HEK293 (cell line): ENCODE measurements at regions not wholly inside any gene's neighbourhood (a gene's known extent, or its start where the extent isn't known, plus 50 kb on each side); places are given as distances from the start of the nearest gene placed in this dataset.

Source experiments
- CTCF ChIA-PET: fragments of 350-600 bp; formaldehyde crosslinking; extraction: SDS; loops from one replicate; lab custom pipeline; 2021; ENCODE audit warnings: antibody characterized with exemption; lab: Yijun Ruan, JAX
- POLR2A ChIA-PET: fragments of 300-600 bp; formaldehyde crosslinking; extraction: SDS; loops from one replicate; lab custom pipeline; 2020; ENCODE audit warnings: antibody characterized with exemption, inconsistent platforms; lab: Yijun Ruan, JAX
- H3K27ac ChIP-seq: fragments of 200-500 bp; sonication (Bioruptor generic); 2 replicates; pipeline ENCODE4 v1.5.1; 2014; ENCODE audit warnings: low read depth, low read length, control low read depth, inconsistent platforms; ENCODE audit errors: extremely low read depth
- H3K36me3 ChIP-seq, 2 experiments: fragments of 200-500 bp in 1 of 2; sonication (Bioruptor generic) in 1 of 2; 1 replicate in 1 of 2; 2 replicates in 1 of 2; pipeline ENCODE4 v1.5.1; 2014 to 2017; ENCODE audit warnings: inconsistent platforms in 2 of 2, low read length in 2 of 2; ENCODE audit not compliant: control insufficient read depth in 2 of 2, insufficient read depth in 1 of 2
- H3K4me1 ChIP-seq: fragments of 200-500 bp; sonication (Bioruptor generic); 2 replicates; pipeline ENCODE4 v1.5.1; 2014; ENCODE audit warnings: mild to moderate bottlenecking, low read length, inconsistent platforms; ENCODE audit not compliant: control insufficient read depth, insufficient read depth
- H3K4me3 ChIP-seq: 2 replicates; pipeline ENCODE4 v1.5.1; 2011; ENCODE audit warnings: low read depth, mild to moderate bottlenecking, control low read depth, low read length, moderate library complexity
- H3K9me3 ChIP-seq: fragments of 200-500 bp; sonication (Bioruptor generic); 2 replicates; pipeline ENCODE4 v1.5.1; 2014; ENCODE audit warnings: low read depth, low read length, inconsistent platforms; ENCODE audit not compliant: control insufficient read depth, insufficient read depth
- BCL11B ChIP-seq: fragments of 450-650 bp; formaldehyde crosslinking; IDR thresholded peaks from 2 replicates; pipeline ENCODE4 v1.5.1; 2016; ENCODE audit warnings: low read depth, missing biosample characterization, missing genetic modification characterization
- CTCF ChIP-seq: fragments of 450-650 bp; formaldehyde crosslinking; IDR thresholded peaks from 2 replicates; pipeline ENCODE4 v1.5.1; 2016; ENCODE audit warnings: missing biosample characterization, missing genetic modification characterization
- ELK4 ChIP-seq: IDR thresholded peaks from 2 replicates; pipeline ENCODE4 v1.6.1; 2011; ENCODE audit warnings: mild to moderate bottlenecking, low read depth, low read length, borderline replicate concordance
- GLIS2 ChIP-seq: fragments of 450-650 bp; formaldehyde crosslinking; IDR thresholded peaks from 2 replicates; pipeline ENCODE4 v1.5.1; 2016; ENCODE audit warnings: missing biosample characterization, missing genetic modification characterization
- SALL2 ChIP-seq: fragments of 450-650 bp; formaldehyde crosslinking; IDR thresholded peaks from 2 replicates; pipeline ENCODE4 v1.5.0; 2017; ENCODE audit warnings: missing biosample characterization, mild to moderate bottlenecking, missing genetic modification characterization, borderline replicate concordance
- TSHZ1 ChIP-seq: fragments of 450-650 bp; formaldehyde crosslinking; IDR thresholded peaks from 2 replicates; pipeline ENCODE4 v1.5.1; 2016; ENCODE audit warnings: missing biosample characterization, missing genetic modification characterization, borderline replicate concordance
- ZBTB1 ChIP-seq: fragments of 450-650 bp; formaldehyde crosslinking; IDR thresholded peaks from 2 replicates; pipeline ENCODE4 v1.5.1; 2016; ENCODE audit warnings: missing biosample characterization, missing genetic modification characterization
- ZFP69B ChIP-seq: fragments of 450-650 bp; formaldehyde crosslinking; IDR thresholded peaks from 2 replicates; pipeline ENCODE4 v1.5.1; 2016; ENCODE audit warnings: missing biosample characterization, missing genetic modification characterization
- ZNF140 ChIP-seq: fragments of 450-650 bp; formaldehyde crosslinking; IDR thresholded peaks from 2 replicates; pipeline ENCODE4 v1.5.1; 2016; ENCODE audit warnings: missing biosample characterization, missing genetic modification characterization
- ZNF19 ChIP-seq: fragments of 450-650 bp; formaldehyde crosslinking; IDR thresholded peaks from 2 replicates; pipeline ENCODE4; 2016; ENCODE audit warnings: missing biosample characterization, missing genetic modification characterization, low read depth
- ZNF214 ChIP-seq: fragments of 450-650 bp; formaldehyde crosslinking; IDR thresholded peaks from 2 replicates; pipeline ENCODE4 v1.5.1; 2017; ENCODE audit warnings: missing biosample characterization, mild to moderate bottlenecking, missing genetic modification characterization, borderline replicate concordance
- ZNF24 ChIP-seq: fragments of 450-650 bp; formaldehyde crosslinking; IDR thresholded peaks from 2 replicates; pipeline ENCODE4 v1.5.1; 2016; ENCODE audit warnings: missing biosample characterization, missing genetic modification characterization
- ZNF280D ChIP-seq: fragments of 450-650 bp; formaldehyde crosslinking; IDR thresholded peaks from 2 replicates; pipeline ENCODE4 v1.5.1; 2016; ENCODE audit warnings: missing biosample characterization, missing genetic modification characterization
- ZNF473 ChIP-seq: fragments of 450-650 bp; formaldehyde crosslinking; IDR thresholded peaks from 2 replicates; pipeline ENCODE4 v1.5.1; 2017; ENCODE audit warnings: missing biosample characterization, missing genetic modification characterization
- ZNF558 ChIP-seq: fragments of 450-650 bp; formaldehyde crosslinking; IDR thresholded peaks from 2 replicates; pipeline ENCODE4 v1.5.1; 2016; ENCODE audit warnings: missing biosample characterization, missing genetic modification characterization
- ZNF645 ChIP-seq: fragments of 450-650 bp; formaldehyde crosslinking; IDR thresholded peaks from 2 replicates; pipeline ENCODE4; 2016; ENCODE audit warnings: missing biosample characterization, missing genetic modification characterization
- ZNF658 ChIP-seq: fragments of 450-650 bp; formaldehyde crosslinking; IDR thresholded peaks from 2 replicates; pipeline ENCODE4; 2016; ENCODE audit warnings: missing biosample characterization, missing genetic modification characterization
- ZNF701 ChIP-seq: fragments of 450-650 bp; formaldehyde crosslinking; IDR thresholded peaks from 2 replicates; pipeline ENCODE4 v1.5.1; 2016; ENCODE audit warnings: missing biosample characterization, missing genetic modification characterization

- TF ChIP-seq TSHZ1 (tag by site-specific recombination): no peak
- no peak for TF ChIP-seq ZNF645
- TF ChIP-seq ZNF24 (tag by site-specific recombination): no peak
- no peak for TF ChIP-seq ELK4
Measured at GRCh38 chr7:145331522-145331921, 495.7 kb upstream of the TPK1 start (continued).

- no peak overlapping the region for H3K27ac ChIP-seq
- TF ChIP-seq ZNF658 (tag by site-specific recombination) (no peak), ZNF701 (tag by site-specific recombination) (no peak), GLIS2 (tag by site-specific recombination) (no peak), ZFP69B (tag by site-specific recombination) (no peak), ZNF473 (no peak), SALL2 (no peak), ZNF19 (tag by site-specific recombination) (no peak), ZNF214 (no peak), ZNF558 (tag by site-specific recombination) (no peak), BCL11B (tag by site-specific recombination) (no peak), ZNF140 (tag by site-specific recombination) (no peak), ZBTB1 (tag by site-specific recombination) (no peak), CTCF (tag by site-specific recombination) (no peak), ZNF280D (tag by site-specific recombination) (no peak)
- TF ChIP-seq, all 188 proteins: peak for 0
- ChIA-PET POLR2A (no interaction called here), CTCF (interaction anchor here (0.6 kb wide), 1 partner anchor 39 kb away, joined by 3 read pairs; no protein-coding TSS in a partner anchor)
- H3K4me3 ChIP-seq: no peak overlapping the region
- no peaks in the 10 kb centered on the region for H3K9me3 ChIP-seq
- H3K36me3 ChIP-seq: no peaks in the 10 kb centered on the region
- H3K4me1 ChIP-seq: no peaks in the 10 kb centered on the region
Measured at GRCh38 chr7:145331076-145331475, 495.2 kb upstream of the TPK1 start.
